SK-N-SH (cell line): ENCODE measurements at regions not wholly inside any gene's neighbourhood (a gene's known extent, or its start where the extent isn't known, plus 50 kb on each side); places are given as distances from the start of the nearest gene placed in this dataset.

Experiments used
- CTCF ChIA-PET: fragments of 300-600, 350-600 bp; formaldehyde crosslinking; extraction: SDS; loops from one replicate; lab custom pipeline; 2021; lab: Yijun Ruan, JAX
- POLR2A ChIA-PET: fragments of 350-600 bp; sonication (Branson Sonifier 250); formaldehyde crosslinking; extraction: SDS; loops from one replicate; lab custom pipeline; 2020; ENCODE audit warnings: antibody characterized with exemption, inconsistent platforms; lab: Yijun Ruan, JAX
- DNase-seq: peaks from one replicate; pipeline ENCODE4 v3.0.0; 2012
- H2AFZ ChIP-seq: fragments of 200-600 bp; sonication (generic); 2 replicates; pipeline ENCODE4 v1.8.1; 2016; ENCODE audit warnings: antibody characterized with exemption, mild to moderate bottlenecking, low read depth
- H3F3A ChIP-seq: fragments of 200-600 bp; sonication (generic); replicated peaks from 2 replicates; pipeline ENCODE3; 2016; ENCODE audit warnings: antibody characterized with exemption, mild to moderate bottlenecking; ENCODE audit not compliant: insufficient read depth
- H3K27ac ChIP-seq, 2 experiments: fragments of 200-500 bp in 1 of 2; fragments of 200-600 bp in 1 of 2; sonication (Bioruptor generic) in 1 of 2; sonication (generic), shearing (Covaris generic) in 1 of 2; 2 replicates each; pipeline versions ENCODE4 v1.5.1 to v1.6.1; 2014 to 2016; ENCODE audit warnings: low read depth in 2 of 2, inconsistent platforms in 1 of 2, low read length in 1 of 2, mild to moderate bottlenecking in 1 of 2, mixed read lengths in 1 of 2
- H3K27me3 ChIP-seq: fragments of 200-600 bp; sonication (generic), shearing (Covaris generic); 2 replicates; pipeline ENCODE4 v1.6.1; 2016; ENCODE audit warnings: mixed run types; ENCODE audit not compliant: insufficient read depth
- H3K36me3 ChIP-seq, 2 experiments: fragments of 200-500 bp in 1 of 2; fragments of 200-600 bp in 1 of 2; sonication (Bioruptor generic) in 1 of 2; sonication (generic) in 1 of 2; replicated peaks in 1 of 2; 2 replicates each; pipeline versions ENCODE3 to v1.5.1; 2014 to 2016; ENCODE audit warnings: low read length in 1 of 2, mild to moderate bottlenecking in 1 of 2; ENCODE audit not compliant: insufficient read depth in 2 of 2, control insufficient read depth in 1 of 2
- H3K4me1 ChIP-seq, 2 experiments: fragments of 200-500 bp in 1 of 2; fragments of 200-600 bp in 1 of 2; sonication (Bioruptor generic) in 1 of 2; sonication (generic), shearing (Covaris generic) in 1 of 2; 2 replicates each; pipeline versions ENCODE4 v1.5.1 to v1.6.1; 2014 to 2016; ENCODE audit warnings: low read depth in 1 of 2, low read length in 1 of 2, mixed run types in 1 of 2; ENCODE audit not compliant: insufficient read depth in 2 of 2, control insufficient read depth in 1 of 2
- H3K4me2 ChIP-seq: fragments of 200-600 bp; sonication (generic), shearing (Covaris generic); 2 replicates; pipeline ENCODE4 v1.6.1; 2017; ENCODE audit warnings: mixed run types
- H3K4me3 ChIP-seq, 2 experiments: fragments of 200-500 bp in 1 of 2; fragments of 200-600 bp in 1 of 2; sonication (Bioruptor generic) in 1 of 2; sonication (generic), shearing (Covaris generic) in 1 of 2; 2 replicates each; pipeline versions ENCODE4 v1.5.1 to v1.8.1; 2014 to 2016; ENCODE audit warnings: low read depth in 2 of 2, inconsistent platforms in 1 of 2, low read length in 1 of 2, mild to moderate bottlenecking in 1 of 2, mixed read lengths in 1 of 2, moderate library complexity in 1 of 2
- H3K79me2 ChIP-seq: fragments of 200-600 bp; sonication (generic); 2 replicates; pipeline ENCODE4 v1.8.1; 2017; ENCODE audit warnings: mild to moderate bottlenecking; ENCODE audit not compliant: insufficient read depth
- H3K9ac ChIP-seq: fragments of 200-600 bp; sonication (generic); 2 replicates; pipeline ENCODE4 v1.6.1; 2017; ENCODE audit warnings: mixed run types
- H3K9me2 ChIP-seq: fragments of 200-600 bp; sonication (generic); 2 replicates; pipeline ENCODE4 v1.6.1; 2017; ENCODE audit warnings: mixed run types
- H3K9me3 ChIP-seq: fragments of 200-600 bp; sonication (generic); 2 replicates; pipeline ENCODE4 v1.6.1; 2017; ENCODE audit warnings: mixed run types, mild to moderate bottlenecking, moderate library complexity
- H4K20me1 ChIP-seq: fragments of 200-600 bp; sonication (generic); 2 replicates; pipeline ENCODE4 v1.6.1; 2017; ENCODE audit warnings: mild to moderate bottlenecking, mixed run types; ENCODE audit not compliant: insufficient read depth
- CHD2 ChIP-seq: fragments of 150-350 bp; IDR thresholded peaks from 2 replicates; pipeline ENCODE4 v1.6.1; 2018; ENCODE audit warnings: low read length; ENCODE audit not compliant: partially characterized antibody
- EZH2phosphoT487 ChIP-seq: fragments of 200-600 bp; sonication (generic); IDR thresholded peaks from 2 replicates; pipeline ENCODE4 v1.6.1; 2017; ENCODE audit warnings: low read depth, mixed run types, mild to moderate bottlenecking, antibody characterized with exemption, moderate library complexity, borderline replicate concordance
- FOSL2 ChIP-seq: IDR thresholded peaks from 2 replicates; pipeline ENCODE4 v1.4.0; 2012; ENCODE audit warnings: low read depth, mild to moderate bottlenecking, moderate library complexity, borderline replicate concordance
- FOXJ3 ChIP-seq: sonication (generic); formaldehyde crosslinking; IDR thresholded peaks from 2 replicates; pipeline ENCODE4 v1.5.1; 2020; ENCODE audit warnings: mild to moderate bottlenecking, missing genetic modification reagents
- GABPA ChIP-seq: IDR thresholded peaks from 2 replicates; pipeline ENCODE4 v1.4.0; 2012; ENCODE audit warnings: low read depth, mild to moderate bottlenecking
- GATA2 ChIP-seq: sonication (generic); formaldehyde crosslinking; IDR thresholded peaks from 2 replicates; pipeline ENCODE4 v1.5.0; 2020; ENCODE audit warnings: mild to moderate bottlenecking, missing genetic modification reagents
- IRF3 ChIP-seq: fragments of 150-350 bp; IDR thresholded peaks from 2 replicates; pipeline ENCODE4 v1.6.1; 2016; ENCODE audit warnings: mild to moderate bottlenecking, low read depth, low read length
- MAX ChIP-seq: IDR thresholded peaks from 2 replicates; pipeline ENCODE4 v1.4.0; 2012; ENCODE audit warnings: low read depth
- MEF2A ChIP-seq: IDR thresholded peaks from 2 replicates; pipeline ENCODE4 v1.4.0; 2012; ENCODE audit warnings: low read depth, borderline replicate concordance
- MXI1 ChIP-seq: IDR thresholded peaks from 2 replicates; pipeline ENCODE4 v1.6.1; 2012; ENCODE audit warnings: mild to moderate bottlenecking, low read depth, low read length, improper control_type of control experiment
- NRF1 ChIP-seq: IDR thresholded peaks from 2 replicates; pipeline ENCODE4 v1.6.1; 2012; ENCODE audit warnings: low read depth, mild to moderate bottlenecking, low read length
- PBX3 ChIP-seq: IDR thresholded peaks from 2 replicates; pipeline ENCODE4; 2012
- RAD21 ChIP-seq: IDR thresholded peaks from 2 replicates; pipeline ENCODE4 v1.6.1; 2012; ENCODE audit warnings: mild to moderate bottlenecking, low read length
- REST ChIP-seq: IDR thresholded peaks from 2 replicates; pipeline ENCODE4 v1.6.1; 2012; ENCODE audit warnings: mild to moderate bottlenecking, low read depth, low read length, moderate library complexity
- RFX5 ChIP-seq: IDR thresholded peaks from 2 replicates; pipeline ENCODE4 v1.6.1; 2012; ENCODE audit warnings: mild to moderate bottlenecking, improper control_type of control experiment, low read length
- TEAD4 ChIP-seq: IDR thresholded peaks from 2 replicates; pipeline ENCODE4 v1.4.0; 2012; ENCODE audit warnings: mild to moderate bottlenecking, borderline replicate concordance; ENCODE audit not compliant: insufficient read depth
- USF2 ChIP-seq: fragments of 150-350 bp; IDR thresholded peaks from 2 replicates; pipeline ENCODE4 v1.6.1; 2017; ENCODE audit warnings: antibody characterized with exemption, low read length, low read depth, borderline replicate concordance
- YY1 ChIP-seq: IDR thresholded peaks from 2 replicates; pipeline ENCODE4 v1.4.0; 2012; ENCODE audit warnings: low read depth, mild to moderate bottlenecking
- ZBTB33 ChIP-seq: IDR thresholded peaks from 2 replicates; pipeline ENCODE4 v1.4.0; 2012; ENCODE audit warnings: low read depth, borderline replicate concordance
- WGBS: methylation state at CpG from one replicate; pipeline ENCODE4 v1.1.6; 2017; ENCODE audit warnings: low lambda C conversion rate; 5-methylcytosine and 5-hydroxymethylcytosine counted together

- no peak for TF ChIP-seq FOXJ3 (CRISPR knock-in tag)
- TF ChIP-seq CHD2, result no peak
These were observed 181.8 kb downstream of the RRAGC start (continued) for GRCh38 chr1:38677756-38678155.

- ChIA-PET CTCF (no interaction called here), POLR2A (no interaction called here)
- TF ChIP-seq EZH2phosphoT487 (no peak), YY1 (no peak), FOSL2 (no peak), ZBTB33 (no peak), GABPA (no peak), GATA2 (CRISPR knock-in tag) (no peak), MEF2A (no peak), FOXJ3 (CRISPR knock-in tag) (no peak), MXI1 (no peak), USF2 (no peak), MAX (no peak), NRF1 (no peak), CHD2 (no peak), TEAD4 (no peak), RAD21 (no peak), IRF3 (no peak), PBX3 (no peak), REST (no peak), RFX5 (no peak)
- H3K4me1 ChIP-seq, result no peaks in the 10 kb centered on the region
- no peaks in the 10 kb centered on the region for H4K20me1 ChIP-seq
- no peaks in the 10 kb centered on the region for H3K36me3 ChIP-seq
- H3K9ac ChIP-seq, result no peak overlapping the region
- no peaks in the 10 kb centered on the region for H3F3A ChIP-seq
- H3K9me3 ChIP-seq, result no peaks in the 10 kb centered on the region
- H3K27me3 ChIP-seq, result no peaks in the 10 kb centered on the region; the same call in 1 of the 2 replicates
- WGBS, result 33% methylated on average over 6 of the region's 6 CpGs
- no peak overlapping the region for H3K4me2 ChIP-seq
- H2AFZ ChIP-seq, result no peak overlapping the region
- H3K9me2 ChIP-seq, result no peaks in the 10 kb centered on the region
- H3K27ac ChIP-seq, result no peak overlapping the region
- DNase-seq, result no peak
- no peaks in the 10 kb centered on the region for H3K79me2 ChIP-seq
- H3K4me3 ChIP-seq, result no peak overlapping the region
These were observed 182.3 kb downstream of the RRAGC start for GRCh38 chr1:38677311-38677710.
